GM18858 (cell line): ENCODE measurements at regions not wholly inside any gene's neighbourhood (a gene's known extent, or its start where the extent isn't known, plus 50 kb on each side); places are given as distances from the start of the nearest gene placed in this dataset.
"Not testable (repeated sequence)": the region's sequence is repeated elsewhere in the genome, so short reads cannot be mapped to it uniquely, and the experiment has no call there.

Source experiments
- ATAC-seq: cut with Tn5 transposase; IDR thresholded peaks from one replicate; pipeline ENCODE4 v1.9.1; 2021; ENCODE audit not compliant: unreplicated experiment

GRCh38 chr20:48035961-48036731, 250.9 kb upstream of the SULF2 start:
- ATAC-seq, result no peak

GRCh38 chr20:48034751-48035150, 249.5 kb upstream of the SULF2 start:
- ATAC-seq, result no peak

- not testable (repeated sequence) for ATAC-seq
Measured at GRCh38 chr20:48033005-48033404, 247.7 kb upstream of the SULF2 start.

- ATAC-seq, result no peak
Measured at GRCh38 chr20:48031122-48031521, 245.8 kb upstream of the SULF2 start.

DNA sequence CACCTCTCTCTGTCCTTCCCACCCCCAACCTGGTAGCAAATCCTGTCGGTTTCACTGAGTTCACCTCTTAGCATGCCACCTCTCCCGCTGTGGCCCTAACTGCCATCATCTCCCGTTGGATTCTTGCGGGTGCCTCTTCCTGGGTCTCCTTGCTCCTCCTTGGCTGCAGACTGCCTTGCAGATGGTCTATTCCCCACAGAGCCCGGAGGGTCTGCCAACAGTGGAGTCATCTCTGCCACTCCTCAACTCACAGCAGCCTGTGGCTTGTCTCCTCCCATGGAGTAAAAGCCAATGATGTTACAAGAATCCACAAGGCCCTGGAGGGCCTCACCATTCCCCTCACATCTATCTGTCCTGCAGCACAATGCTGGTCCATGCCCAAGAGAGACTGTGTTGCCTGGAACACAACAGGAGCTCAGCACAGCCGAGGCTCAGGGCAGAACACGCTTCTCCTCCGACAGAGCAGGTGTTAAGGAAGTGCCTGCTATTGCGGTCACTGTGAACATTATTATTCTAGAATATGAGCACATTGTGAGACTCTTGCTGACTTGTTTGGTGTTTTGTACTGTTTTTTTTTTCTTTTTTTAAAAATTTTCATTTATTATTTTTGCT, 241.8 kb upstream of the SULF2 start:
- no peak for ATAC-seq

DNA sequence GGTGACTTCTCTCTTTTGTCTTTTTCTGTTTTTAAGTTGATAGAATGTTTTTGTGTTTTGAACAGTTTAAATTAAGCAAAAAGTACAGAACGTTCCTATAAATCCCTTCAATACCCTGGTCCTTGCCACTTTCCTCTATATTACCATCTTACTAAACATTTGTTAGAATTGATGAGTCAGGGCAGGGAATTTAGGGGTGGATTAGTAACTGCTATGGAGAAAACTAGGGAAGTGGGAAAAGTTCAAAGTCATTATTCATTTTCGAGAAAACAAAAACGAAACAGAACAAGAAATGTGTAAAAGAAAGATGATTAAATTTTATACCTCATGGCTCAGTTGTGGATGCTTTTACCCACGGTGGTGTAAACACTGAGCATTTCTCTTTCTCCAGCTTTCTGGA, 240.4 kb upstream of the SULF2 start:
- ATAC-seq, result no peak

DNA sequence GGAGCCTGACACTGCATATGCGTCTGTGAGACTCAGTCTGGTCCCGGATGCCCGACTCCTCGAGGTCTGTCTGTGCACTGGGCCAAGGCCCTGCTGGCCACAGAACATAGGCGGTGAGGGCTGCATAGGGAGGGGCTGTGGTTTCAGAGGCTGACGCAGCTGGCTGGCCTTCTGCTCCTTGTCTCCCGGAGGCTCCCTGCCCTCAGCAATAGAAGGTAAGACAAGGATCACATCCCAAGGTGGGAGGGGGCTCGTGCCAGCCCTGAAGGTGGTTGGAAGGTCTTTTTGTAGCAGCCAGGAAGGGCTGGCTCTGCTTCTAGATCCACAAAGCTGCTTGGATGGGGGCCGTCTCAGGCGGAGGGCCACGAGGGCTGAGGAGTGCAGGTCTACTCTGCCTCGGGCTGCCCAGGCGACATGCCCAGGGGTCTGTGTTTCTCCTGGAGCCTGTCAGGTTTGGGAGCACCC, 239.8 kb upstream of the SULF2 start:
- no peak for ATAC-seq

DNA sequence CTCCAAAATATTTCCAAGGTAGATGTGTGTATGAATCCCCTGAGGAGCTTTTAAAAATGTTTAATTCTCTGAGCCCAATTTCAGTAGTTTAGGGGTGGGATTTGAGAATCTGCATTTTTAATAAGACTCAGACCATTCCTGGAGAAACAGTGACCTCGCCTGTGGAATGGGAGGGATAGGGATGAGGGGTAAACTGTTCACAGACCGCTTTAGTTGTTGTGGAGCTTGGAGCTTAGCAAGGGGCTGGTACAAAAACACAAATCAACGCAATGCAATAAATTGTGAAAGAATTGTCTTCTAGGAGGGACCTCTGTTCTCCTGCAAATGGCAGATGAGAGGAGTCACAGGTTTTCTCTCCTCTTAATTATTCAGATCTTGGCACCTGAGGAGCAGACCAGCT, 239.3 kb upstream of the SULF2 start:
- no peak for ATAC-seq

GRCh38 chr20:48020696-48021095, 235.4 kb upstream of the SULF2 start:
- not testable (repeated sequence) for ATAC-seq

- no peak for ATAC-seq
Measured at GRCh38 chr20:48019940-48020339, 234.7 kb upstream of the SULF2 start.

- no peak for ATAC-seq
Measured at GRCh38 chr20:48019496-48019895, 234.2 kb upstream of the SULF2 start.

DNA sequence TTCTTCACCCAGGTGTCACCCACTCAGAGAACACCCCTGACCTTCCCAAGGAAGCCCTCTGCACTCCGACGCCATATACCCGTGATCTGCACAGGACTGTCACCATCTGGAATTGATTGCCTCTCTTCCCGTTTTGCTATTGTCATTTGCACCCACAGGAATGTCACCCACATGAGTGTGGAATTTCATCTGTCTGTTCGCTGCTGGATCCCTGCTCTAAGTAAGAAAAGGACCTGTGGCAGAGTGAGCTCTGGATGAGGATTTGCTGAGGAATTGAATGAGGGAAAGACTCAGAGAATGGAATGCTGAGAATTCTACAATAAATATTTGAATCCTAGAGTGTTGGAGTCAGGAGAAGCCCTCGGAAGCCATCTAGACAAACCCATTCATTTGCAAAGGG, 233.6 kb upstream of the SULF2 start:
- not testable (repeated sequence) for ATAC-seq

DNA sequence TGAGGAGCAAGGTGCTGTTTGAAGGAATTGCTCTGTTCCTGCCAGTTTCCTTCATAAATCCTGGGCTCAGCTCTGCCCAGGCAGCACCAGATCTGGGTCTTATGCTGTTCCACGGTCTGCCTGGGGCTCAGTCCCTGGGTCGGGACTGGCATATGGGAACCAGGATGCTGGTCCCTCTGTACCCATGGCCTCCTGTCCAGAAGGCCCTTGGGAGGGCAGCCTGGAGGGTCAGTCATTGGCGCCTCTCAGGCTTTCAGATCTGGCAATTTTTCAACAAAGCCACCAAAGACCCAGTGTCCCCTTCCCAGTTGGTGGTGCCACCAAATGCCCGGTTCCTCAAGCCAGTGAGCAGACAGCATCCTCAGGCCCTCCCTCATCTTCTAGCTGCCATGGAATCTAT, 232.7 kb upstream of the SULF2 start:
- no peak for ATAC-seq

DNA sequence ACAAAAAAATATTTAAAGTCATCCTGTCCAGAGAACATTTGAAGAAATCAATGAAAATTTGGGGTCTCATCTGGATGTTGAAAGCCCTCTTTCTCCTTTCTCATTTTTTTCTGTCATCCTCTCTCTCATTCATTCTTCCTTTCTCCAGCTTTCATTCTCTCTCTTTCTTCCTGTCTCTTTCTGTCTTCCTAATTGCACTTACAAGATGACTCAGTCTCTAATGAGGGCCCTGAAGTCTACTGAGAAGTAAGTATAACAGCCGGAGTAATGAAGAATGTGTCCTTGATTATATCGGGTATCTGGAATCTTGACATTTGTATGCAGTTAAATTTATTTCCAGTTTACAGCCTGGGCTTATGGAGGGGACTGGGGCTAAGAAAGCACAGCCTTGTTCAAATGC, 232.2 kb upstream of the SULF2 start:
- no peak for ATAC-seq

- ATAC-seq, result no peak
Measured at GRCh38 chr20:48015943-48016723, 230.9 kb upstream of the SULF2 start.

GRCh38 chr20:48015141-48015910, 230.0 kb upstream of the SULF2 start:
- no peak for ATAC-seq

GRCh38 chr20:48012401-48012974, 227.2 kb upstream of the SULF2 start:
- ATAC-seq, result no peak

DNA sequence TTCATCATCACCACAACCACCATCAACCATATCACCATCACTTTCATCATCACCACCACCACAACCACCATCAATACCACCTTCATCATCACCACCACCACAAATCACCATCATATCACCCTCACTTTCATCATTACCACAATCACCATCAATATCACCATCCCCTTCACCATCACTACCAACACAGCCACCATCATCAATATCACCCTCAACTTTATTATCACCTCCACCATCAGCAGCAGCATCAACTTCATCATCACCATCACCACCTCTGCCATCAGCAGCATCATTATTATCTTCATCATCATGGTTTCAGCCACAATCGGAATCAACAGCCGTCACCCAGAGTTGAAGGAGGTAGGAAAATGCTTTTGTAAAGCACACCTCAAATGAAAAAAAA, 225.7 kb upstream of the SULF2 start:
- no peak for ATAC-seq

DNA sequence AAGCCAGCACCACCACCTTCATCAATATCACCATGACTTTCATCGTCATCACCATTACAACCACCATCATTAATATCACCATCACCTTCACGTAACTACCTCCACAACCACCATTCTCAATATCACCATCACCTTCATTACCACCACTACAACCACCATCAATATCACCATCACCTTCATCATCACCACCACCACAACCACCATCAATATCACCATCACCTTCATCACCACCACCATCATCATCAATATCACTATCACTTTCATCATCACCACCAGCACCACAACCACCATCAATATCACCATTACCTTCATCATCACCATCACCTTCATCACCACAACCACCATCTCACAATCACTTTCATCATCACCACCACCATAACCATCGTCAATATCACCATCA, 225.3 kb upstream of the SULF2 start:
- ATAC-seq, result no peak

DNA sequence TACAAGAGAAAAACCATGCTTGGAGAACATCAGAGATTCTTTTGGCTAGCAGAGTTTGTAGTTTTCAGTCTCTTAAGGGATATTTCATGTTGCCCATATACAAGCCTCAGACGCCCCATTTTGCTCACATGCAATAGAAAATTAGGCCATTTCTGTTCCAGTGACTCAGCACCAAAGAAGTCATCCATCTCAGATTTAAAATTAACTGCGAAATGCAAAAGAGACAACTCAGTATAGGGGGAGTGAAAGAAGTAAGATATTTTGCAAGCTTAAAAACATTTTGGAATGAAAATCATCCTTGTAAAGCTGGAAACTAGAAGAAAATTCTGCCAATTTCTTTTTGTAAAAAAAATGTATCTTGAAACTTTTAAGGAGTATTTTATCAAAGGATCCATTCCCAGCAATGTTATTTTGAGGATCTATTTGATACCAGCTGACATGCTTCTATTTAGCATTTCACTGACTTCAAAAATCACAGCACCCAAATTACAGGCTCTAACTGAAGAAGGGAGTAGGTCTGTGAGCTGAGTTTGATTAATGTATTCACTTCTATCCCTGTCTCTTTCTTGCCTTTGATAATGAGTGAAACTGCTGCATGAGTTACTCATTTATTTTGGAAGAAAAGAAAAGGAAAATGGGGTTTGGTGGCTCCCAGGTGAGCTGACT, 223.7 kb upstream of the SULF2 start:
- no peak for ATAC-seq
